ENCODE measurements at regions not wholly inside any gene's neighbourhood (a gene's known extent, or its start where the extent isn't known, plus 50 kb on each side); places are given as distances from the start of the nearest gene placed in this dataset.

DNA sequence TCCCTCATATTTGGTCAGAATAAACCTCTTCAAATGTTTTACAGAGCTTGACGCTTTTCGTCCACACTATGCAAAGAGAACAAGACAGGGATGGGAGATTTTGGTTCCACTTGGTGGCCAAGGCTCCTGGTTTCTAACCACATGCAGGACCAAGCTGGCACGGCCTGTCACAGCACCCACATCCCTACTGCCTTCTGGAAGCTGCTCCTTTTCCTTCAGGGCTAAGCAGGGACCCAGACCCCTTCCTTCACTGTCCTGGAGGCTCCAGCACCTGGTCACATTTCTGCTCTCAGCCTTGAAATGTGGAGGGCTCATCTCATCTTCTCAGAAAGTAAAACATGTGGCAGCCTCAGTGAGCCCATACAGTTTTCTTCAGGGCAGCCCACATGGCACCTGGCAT, 50.4 kb upstream of the ARHGEF7 start:
- intact Hi-C loops (cut with DNase I) = loop anchor here (5.0 kb wide), 1 partner anchor 158 kb away; no protein-coding TSS in a partner anchor
- no peak overlapping the region for H3K27ac ChIP-seq (replicated peaks in 1 of 4)
- peak; percentile 64 for DNase-seq (ENCODE audit: extremely low spot score)
- H3K9me3 ChIP-seq = no peaks in the 10 kb centered on the region
- H3K4me3 ChIP-seq = no peak overlapping the region
- H3K27me3 ChIP-seq = peaks cover 0 to 26% (median 0%) of the 10 kb centered on the region in 4 donors
- 91% methylated on average over 3 of the region's 3 CpGs for WGBS
- peaks cover 0 to 16% (median 10%) of the 10 kb centered on the region in 4 donors for H3K4me1 ChIP-seq
- TF ChIP-seq POLR2AphosphoS5 (IDR thresholded peaks at IDR 0.05) (no peak), POLR2A (IDR thresholded peaks at IDR 0.05; ENCODE audit: low read depth) (no peak)
- no peaks in the 10 kb centered on the region for H3K36me3 ChIP-seq

- no peak for TF ChIP-seq POLR2AphosphoS5 (IDR thresholded peaks at IDR 0.05)
- TF ChIP-seq, protein P1, sequence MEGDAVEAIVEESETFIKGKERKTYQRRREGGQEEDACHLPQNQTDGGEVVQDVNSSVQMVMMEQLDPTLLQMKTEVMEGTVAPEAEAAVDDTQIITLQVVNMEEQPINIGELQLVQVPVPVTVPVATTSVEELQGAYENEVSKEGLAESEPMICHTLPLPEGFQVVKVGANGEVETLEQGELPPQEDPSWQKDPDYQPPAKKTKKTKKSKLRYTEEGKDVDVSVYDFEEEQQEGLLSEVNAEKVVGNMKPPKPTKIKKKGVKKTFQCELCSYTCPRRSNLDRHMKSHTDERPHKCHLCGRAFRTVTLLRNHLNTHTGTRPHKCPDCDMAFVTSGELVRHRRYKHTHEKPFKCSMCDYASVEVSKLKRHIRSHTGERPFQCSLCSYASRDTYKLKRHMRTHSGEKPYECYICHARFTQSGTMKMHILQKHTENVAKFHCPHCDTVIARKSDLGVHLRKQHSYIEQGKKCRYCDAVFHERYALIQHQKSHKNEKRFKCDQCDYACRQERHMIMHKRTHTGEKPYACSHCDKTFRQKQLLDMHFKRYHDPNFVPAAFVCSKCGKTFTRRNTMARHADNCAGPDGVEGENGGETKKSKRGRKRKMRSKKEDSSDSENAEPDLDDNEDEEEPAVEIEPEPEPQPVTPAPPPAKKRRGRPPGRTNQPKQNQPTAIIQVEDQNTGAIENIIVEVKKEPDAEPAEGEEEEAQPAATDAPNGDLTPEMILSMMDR (IDR thresholded peaks at IDR 0.05) = no peak
- no peak for TF ChIP-seq POLR2A (IDR thresholded peaks at IDR 0.05; ENCODE audit: low read depth)
- peak; percentile 57 for DNase-seq (ENCODE audit: extremely low spot score)
- Histone ChIP-seq H3K4me1 (peaks cover 0 to 16% (median 10%) of the 10 kb centered on the region in 4 donors), H3K4me3 (no peak overlapping the region), H3K36me3 (no peaks in the 10 kb centered on the region), H3K27me3 (peaks cover 0 to 26% (median 0%) of the 10 kb centered on the region in 4 donors), H3K27ac (replicated peaks in 1 of 4) (no peak overlapping the region), H3K9me3 (no peaks in the 10 kb centered on the region)
- intact Hi-C loops (cut with DNase I) = no loop called here
- WGBS = 61% methylated on average over 2 of the region's 2 CpGs
Observed at GRCh38 chr13:111062966-111063365, 52.1 kb upstream of the ARHGEF7 start.

- H3K27ac ChIP-seq (replicated peaks in 1 of 4) = no peak overlapping the region
- DNase-seq (ENCODE audit: extremely low spot score) = peak; percentile 80
- H3K4me3 ChIP-seq = no peak overlapping the region
- no peaks in the 10 kb centered on the region for H3K36me3 ChIP-seq
- no peaks in the 10 kb centered on the region for H3K9me3 ChIP-seq
- H3K27me3 ChIP-seq = peaks cover 0 to 24% (median 0%) of the 10 kb centered on the region in 4 donors
- 87% methylated on average over 7 of the region's 7 CpGs for WGBS
- H3K4me1 ChIP-seq = peaks cover 0 to 9% (median 5%) of the 10 kb centered on the region in 4 donors
- intact Hi-C loops (cut with DNase I) = no loop called here
- no peak for TF ChIP-seq EP300 (IDR thresholded peaks at IDR 0.05)
- no peak for TF ChIP-seq POLR2A (IDR thresholded peaks at IDR 0.05; ENCODE audit: low read depth)
- TF ChIP-seq, protein P1 (IDR thresholded peaks at IDR 0.05) = no peak
- no peak for TF ChIP-seq POLR2AphosphoS5 (IDR thresholded peaks at IDR 0.05)
Observed at GRCh38 chr13:111062305-111062704, 52.8 kb upstream of the ARHGEF7 start.

DNA sequence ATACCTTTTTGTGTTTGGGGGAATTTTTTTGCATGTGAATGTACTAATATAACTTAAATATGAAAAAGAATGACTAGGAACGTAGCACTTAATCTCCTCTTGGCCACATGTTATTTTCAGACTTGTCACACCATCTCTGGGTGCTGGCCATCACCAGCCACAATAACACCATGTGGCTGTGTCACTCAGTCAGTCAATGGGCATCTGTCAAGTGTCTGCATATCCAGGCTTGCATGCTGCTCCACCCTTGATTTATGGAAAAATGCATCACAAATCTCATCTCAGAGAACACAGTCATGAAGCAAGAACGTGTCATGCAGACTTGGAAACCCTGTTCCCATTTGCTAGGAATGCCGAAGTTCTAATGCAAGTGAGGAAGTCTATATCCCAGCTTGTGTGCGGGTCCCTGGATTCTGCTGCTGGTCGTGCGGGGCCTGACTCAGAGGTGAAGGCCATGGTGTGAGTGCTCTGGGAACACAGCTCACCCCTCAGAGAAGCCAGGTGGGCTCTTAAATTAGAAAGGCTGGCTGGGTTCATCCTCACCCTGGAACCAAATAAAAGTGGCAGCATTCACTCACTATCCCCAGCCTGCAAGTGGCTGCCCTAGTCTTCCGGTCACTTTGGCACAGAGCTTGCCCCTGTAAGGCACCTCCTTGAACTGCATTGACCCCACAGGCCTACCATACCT, 53.6 kb upstream of the ARHGEF7 start:
- peaks cover 0 to 20% (median 0%) of the 10 kb centered on the region in 4 donors for H3K27me3 ChIP-seq
- H3K27ac ChIP-seq (replicated peaks in 1 of 4) = no peak overlapping the region
- TF ChIP-seq POLR2AphosphoS5 (IDR thresholded peaks at IDR 0.05) = no peak
- no peak for TF ChIP-seq EP300 (IDR thresholded peaks at IDR 0.05)
- TF ChIP-seq, protein P1 (IDR thresholded peaks at IDR 0.05) = no peak
- no peak for TF ChIP-seq POLR2A (IDR thresholded peaks at IDR 0.05; ENCODE audit: low read depth)
- no peaks in the 10 kb centered on the region for H3K36me3 ChIP-seq
- H3K9me3 ChIP-seq = no peaks in the 10 kb centered on the region
- intact Hi-C loops (cut with DNase I) = no loop called here
- H3K4me3 ChIP-seq = no peak overlapping the region
- H3K4me1 ChIP-seq = peaks cover 0 to 1% (median under 1%) of the 10 kb centered on the region in 4 donors
- DNase-seq (ENCODE audit: extremely low spot score) = peak; percentile 60
- WGBS = 82% methylated on average over 6 of the region's 7 CpGs

DNA sequence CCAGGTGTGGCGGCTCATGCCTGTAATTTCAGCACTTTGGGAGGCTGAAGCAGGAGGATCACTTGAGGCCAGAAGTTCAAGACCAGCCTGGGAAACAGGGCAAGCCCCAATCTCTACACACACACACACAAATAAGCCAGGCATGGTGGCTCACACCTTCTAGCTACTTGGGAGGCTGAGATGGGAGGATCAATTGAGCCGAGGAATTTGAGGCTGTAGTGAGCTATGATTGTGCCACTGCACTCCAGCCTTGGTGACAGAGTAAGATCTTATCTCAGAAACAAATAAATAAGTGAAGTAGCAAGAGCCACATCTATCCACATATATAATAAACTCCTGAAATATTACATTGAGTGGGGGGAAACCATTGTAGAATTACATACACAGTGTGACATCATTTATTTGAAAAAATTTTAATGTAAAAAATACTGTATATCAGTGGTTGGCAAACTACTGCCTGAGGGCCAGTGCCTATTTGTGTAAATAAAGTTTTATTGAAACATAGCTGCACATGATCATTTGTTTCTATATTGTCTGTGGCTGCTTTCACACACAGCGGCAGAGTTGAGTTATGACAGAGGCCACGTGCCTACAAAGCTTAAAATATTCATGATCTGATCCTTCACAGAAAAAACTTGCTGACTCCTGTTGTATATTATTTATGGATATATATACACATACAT, 54.7 kb upstream of the ARHGEF7 start:
- WGBS = 92% methylated on average over 4 of the region's 4 CpGs
- no peaks in the 10 kb centered on the region for H3K36me3 ChIP-seq
- no peak for TF ChIP-seq POLR2A (IDR thresholded peaks at IDR 0.05; ENCODE audit: low read depth)
- no peak for TF ChIP-seq EP300 (IDR thresholded peaks at IDR 0.05)
- TF ChIP-seq POLR2AphosphoS5 (IDR thresholded peaks at IDR 0.05) = no peak
- TF ChIP-seq, protein P1 (IDR thresholded peaks at IDR 0.05) = no peak
- peaks cover 0 to 10% (median 0%) of the 10 kb centered on the region in 4 donors for H3K27me3 ChIP-seq
- peak; percentile 53 for DNase-seq (ENCODE audit: extremely low spot score)
- H3K9me3 ChIP-seq = no peaks in the 10 kb centered on the region
- H3K27ac ChIP-seq (replicated peaks in 1 of 4) = no peak overlapping the region
- no peaks in the 10 kb centered on the region for H3K4me1 ChIP-seq
- intact Hi-C loops (cut with DNase I) = no loop called here
- H3K4me3 ChIP-seq = no peak overlapping the region
